Astrocyte of the spinal cord (primary cell): ENCODE measurements at regions not wholly inside any gene's neighbourhood (a gene's known extent, or its start where the extent isn't known, plus 50 kb on each side); places are given as distances from the start of the nearest gene placed in this dataset.

Experiments used
- DNase-seq: peaks from one replicate; pipeline ENCODE4 v3.0.0; 2011; ENCODE audit warnings: low read depth, low spot score
- H3K4me3 ChIP-seq: 2 replicates; pipeline ENCODE4 v1.5.1; 2011; ENCODE audit warnings: low read depth, mild to moderate bottlenecking, low read length, moderate library complexity
- CTCF ChIP-seq: IDR thresholded peaks from 2 replicates; pipeline ENCODE4 v1.5.1; 2012; ENCODE audit warnings: low read depth, mild to moderate bottlenecking, low read length, inconsistent platforms
- in situ Hi-C: cut with HindIII; loops from 2 replicates; pipeline ENCODE4 v1.10.0; 2017; ENCODE audit warnings: low sequenced_read_pairs

- DNase-seq = no peak
- no peak overlapping the region for H3K4me3 ChIP-seq
- TF ChIP-seq CTCF = no peak
- in situ Hi-C loops = no loop called here
Observed at GRCh38 chr12:126147321-126147720, 1082.1 kb downstream of the AACS start.

- in situ Hi-C loops = no loop called here
- no peak overlapping the region for H3K4me3 ChIP-seq
- no peak for TF ChIP-seq CTCF
- no peak for DNase-seq
Observed at GRCh38 chr12:126156806-126157574, 1091.8 kb downstream of the AACS start.

- H3K4me3 ChIP-seq = no peak overlapping the region
- in situ Hi-C loops = no loop called here
- TF ChIP-seq CTCF = no peak
- DNase-seq = no peak
Observed at GRCh38 chr12:126157575-126157966, 1092.3 kb downstream of the AACS start.

- DNase-seq = no peak
- in situ Hi-C loops = no loop called here
- no peak for TF ChIP-seq CTCF
- no peak overlapping the region for H3K4me3 ChIP-seq
Observed at GRCh38 chr12:126159139-126159538, 1093.9 kb downstream of the AACS start.

- DNase-seq = no peak
- H3K4me3 ChIP-seq = no peak overlapping the region
- no peak for TF ChIP-seq CTCF
- in situ Hi-C loops = no loop called here
Observed at GRCh38 chr12:126160912-126161311, 1095.7 kb downstream of the AACS start.

- TF ChIP-seq CTCF = no peak
- in situ Hi-C loops = no loop called here
Observed at GRCh38 chr12:126163984-126164383, 1098.7 kb downstream of the AACS start.

More at GRCh38 chr12:126163984-126164383, 1098.7 kb downstream of the AACS start:
- no peak overlapping the region for H3K4me3 ChIP-seq
- no peak for DNase-seq
